ENCODE measurements at regions not wholly inside any gene's neighbourhood (a gene's known extent, or its start where the extent isn't known, plus 50 kb on each side); places are given as distances from the start of the nearest gene placed in this dataset.

- no peak overlapping the region for H3K27ac Mint-ChIP-seq
- H3K4me3 Mint-ChIP-seq, result no peak overlapping the region
- no peaks in the 10 kb centered on the region for H3K4me1 Mint-ChIP-seq (ENCODE audit: low read depth in 2 of 2)
- no peaks in the 10 kb centered on the region for H3K9me3 Mint-ChIP-seq
- H3K27me3 Mint-ChIP-seq, result no peaks in the 10 kb centered on the region
- ATAC-seq (replicated peaks) (no peak), DNase-seq (no peak)
- no peaks in the 10 kb centered on the region for H3K36me3 Mint-ChIP-seq (ENCODE audit: insufficient read depth)
These were observed 115.4 kb upstream of the ROPN1 start for GRCh38 chr3:124107104-124107890.

- H3K36me3 Mint-ChIP-seq (ENCODE audit: insufficient read depth), result no peaks in the 10 kb centered on the region
- H3K9me3 Mint-ChIP-seq, result no peaks in the 10 kb centered on the region
- peaks cover 0 to 10% of the 10 kb centered on the region in 2 donors for H3K27me3 Mint-ChIP-seq
- ATAC-seq (replicated peaks) (no peak), DNase-seq (no peak)
- no peak overlapping the region for H3K27ac Mint-ChIP-seq
- no peaks in the 10 kb centered on the region for H3K4me1 Mint-ChIP-seq (ENCODE audit: low read depth in 2 of 2)
- H3K4me3 Mint-ChIP-seq, result no peak overlapping the region
These were observed 116.5 kb upstream of the ROPN1 start for GRCh38 chr3:124108446-124108845.

- Mint-ChIP-seq H3K9me3 (no peaks in the 10 kb centered on the region), H3K27me3 (peaks cover 9 to 33% of the 10 kb centered on the region in 2 donors), H3K4me1 (ENCODE audit: low read depth in 2 of 2) (no peaks in the 10 kb centered on the region), H3K36me3 (ENCODE audit: insufficient read depth) (no peaks in the 10 kb centered on the region), H3K4me3 (no peak overlapping the region), H3K27ac (no peak overlapping the region)
- DNase-seq (no peak), ATAC-seq (replicated peaks) (no peak)
These were observed 121.6 kb upstream of the ROPN1 start for GRCh38 chr3:124113485-124113884.

GRCh38 chr3:124115279-124115678 is 123.4 kb upstream of the ROPN1 start:
- DNase-seq (no peak), ATAC-seq (replicated peaks) (no peak)
- H3K9me3 Mint-ChIP-seq, result no peaks in the 10 kb centered on the region
- H3K4me1 Mint-ChIP-seq (ENCODE audit: low read depth in 2 of 2), result no peaks in the 10 kb centered on the region
- H3K27me3 Mint-ChIP-seq, result peaks cover 20 to 49% of the 10 kb centered on the region in 2 donors
- no peak overlapping the region for H3K4me3 Mint-ChIP-seq
- no peak overlapping the region for H3K27ac Mint-ChIP-seq
- H3K36me3 Mint-ChIP-seq (ENCODE audit: insufficient read depth), result no peaks in the 10 kb centered on the region

- no peak for DNase-seq
- Mint-ChIP-seq H3K36me3 (ENCODE audit: insufficient read depth) (no peaks in the 10 kb centered on the region), H3K9me3 (no peaks in the 10 kb centered on the region), H3K4me3 (no peak overlapping the region), H3K27ac (no peak overlapping the region), H3K27me3 (peaks cover 20 to 49% of the 10 kb centered on the region in 2 donors), H3K4me1 (ENCODE audit: low read depth in 2 of 2) (no peaks in the 10 kb centered on the region)
- ATAC-seq (replicated peaks), result no peak
These were observed 124.0 kb upstream of the ROPN1 start for GRCh38 chr3:124115956-124116355.

- DNase-seq, result no peak
- H3K4me3 Mint-ChIP-seq, result no peak overlapping the region
- H3K9me3 Mint-ChIP-seq, result no peaks in the 10 kb centered on the region
- no peak for ATAC-seq (replicated peaks)
- no peak overlapping the region for H3K27ac Mint-ChIP-seq
- H3K27me3 Mint-ChIP-seq, result peaks cover 20 to 49% of the 10 kb centered on the region in 2 donors
- H3K4me1 Mint-ChIP-seq (ENCODE audit: low read depth in 2 of 2), result no peaks in the 10 kb centered on the region
- H3K36me3 Mint-ChIP-seq (ENCODE audit: insufficient read depth), result no peaks in the 10 kb centered on the region
These were observed 125.0 kb upstream of the ROPN1 start for GRCh38 chr3:124116906-124117305.

GRCh38 chr3:124117486-124117885 is 125.6 kb upstream of the ROPN1 start:
- peaks cover 20 to 49% of the 10 kb centered on the region in 2 donors for H3K27me3 Mint-ChIP-seq
- H3K4me1 Mint-ChIP-seq (ENCODE audit: low read depth in 2 of 2), result no peaks in the 10 kb centered on the region
- no peak overlapping the region for H3K27ac Mint-ChIP-seq
- H3K9me3 Mint-ChIP-seq, result no peaks in the 10 kb centered on the region
- H3K36me3 Mint-ChIP-seq (ENCODE audit: insufficient read depth), result no peaks in the 10 kb centered on the region
- no peak overlapping the region for H3K4me3 Mint-ChIP-seq
- DNase-seq (no peak), ATAC-seq (replicated peaks) (no peak)

- no peak for DNase-seq
- Mint-ChIP-seq H3K27me3 (peaks cover 20 to 40% of the 10 kb centered on the region in 2 donors), H3K36me3 (ENCODE audit: insufficient read depth) (no peaks in the 10 kb centered on the region), H3K9me3 (no peaks in the 10 kb centered on the region), H3K4me1 (ENCODE audit: low read depth in 2 of 2) (no peaks in the 10 kb centered on the region), H3K4me3 (no peak overlapping the region), H3K27ac (no peak overlapping the region)
- ATAC-seq (replicated peaks), result no peak
These were observed 126.5 kb upstream of the ROPN1 start for GRCh38 chr3:124118397-124118796.

- Mint-ChIP-seq H3K27me3 (peaks cover 20 to 32% of the 10 kb centered on the region in 2 donors), H3K9me3 (no peaks in the 10 kb centered on the region), H3K4me1 (ENCODE audit: low read depth in 2 of 2) (no peaks in the 10 kb centered on the region), H3K36me3 (ENCODE audit: insufficient read depth) (no peaks in the 10 kb centered on the region), H3K4me3 (no peak overlapping the region), H3K27ac (no peak overlapping the region)
- no peak for ATAC-seq (replicated peaks)
- no peak for DNase-seq
These were observed 127.3 kb upstream of the ROPN1 start for GRCh38 chr3:124119056-124119716.

- ATAC-seq (replicated peaks) (no peak), DNase-seq (no peak)
- Mint-ChIP-seq H3K4me1 (ENCODE audit: low read depth in 2 of 2) (no peaks in the 10 kb centered on the region), H3K9me3 (no peaks in the 10 kb centered on the region), H3K27ac (no peak overlapping the region), H3K36me3 (ENCODE audit: insufficient read depth) (no peaks in the 10 kb centered on the region), H3K4me3 (no peak overlapping the region), H3K27me3 (peaks cover 20 to 37% of the 10 kb centered on the region in 2 donors)
These were observed 129.7 kb upstream of the ROPN1 start for GRCh38 chr3:124121379-124122312.

GRCh38 chr3:124125315-124125714 is 133.4 kb upstream of the ROPN1 start:
- no peaks in the 10 kb centered on the region for H3K36me3 Mint-ChIP-seq (ENCODE audit: insufficient read depth)
- H3K4me3 Mint-ChIP-seq, result no peak overlapping the region
- no peak for ATAC-seq (replicated peaks)
- H3K4me1 Mint-ChIP-seq (ENCODE audit: low read depth in 2 of 2), result no peaks in the 10 kb centered on the region
- H3K27me3 Mint-ChIP-seq, result peaks cover 0 to 15% of the 10 kb centered on the region in 2 donors
- peaks cover 0 to 3% of the 10 kb centered on the region in 2 donors for H3K9me3 Mint-ChIP-seq
- no peak for DNase-seq
- H3K27ac Mint-ChIP-seq, result no peak overlapping the region

- H3K27me3 Mint-ChIP-seq, result peaks cover 0 to 27% of the 10 kb centered on the region in 2 donors
- H3K4me3 Mint-ChIP-seq, result no peak overlapping the region
- H3K4me1 Mint-ChIP-seq (ENCODE audit: low read depth in 2 of 2), result no peaks in the 10 kb centered on the region
- H3K27ac Mint-ChIP-seq, result no peak overlapping the region
- H3K9me3 Mint-ChIP-seq, result peaks cover 0 to 3% of the 10 kb centered on the region in 2 donors
- DNase-seq, result no peak
- ATAC-seq (replicated peaks), result no peak
- H3K36me3 Mint-ChIP-seq (ENCODE audit: insufficient read depth), result no peaks in the 10 kb centered on the region
These were observed 134.6 kb upstream of the ROPN1 start for GRCh38 chr3:124126436-124127023.

- ATAC-seq (replicated peaks), result no peak
- Mint-ChIP-seq H3K27me3 (peaks cover 0 to 37% of the 10 kb centered on the region in 2 donors), H3K4me3 (no peak overlapping the region), H3K9me3 (peaks cover 0 to 3% of the 10 kb centered on the region in 2 donors), H3K27ac (no peak overlapping the region), H3K4me1 (ENCODE audit: low read depth in 2 of 2) (no peaks in the 10 kb centered on the region), H3K36me3 (ENCODE audit: insufficient read depth) (no peaks in the 10 kb centered on the region)
- DNase-seq, result no peak
These were observed 139.2 kb upstream of the ROPN1 start for GRCh38 chr3:124131158-124131557.
